Germinal center (tissue), 1 donor: ENCODE measurements at regions not wholly inside any gene's neighbourhood (a gene's known extent, or its start where the extent isn't known, plus 50 kb on each side); places are given as distances from the start of the nearest gene placed in this dataset.

Source experiments
- DNase-seq: peaks from one replicate; pipeline ENCODE4 v3.0.0; 2012; ENCODE audit warnings: mixed read lengths, low spot score

DNA sequence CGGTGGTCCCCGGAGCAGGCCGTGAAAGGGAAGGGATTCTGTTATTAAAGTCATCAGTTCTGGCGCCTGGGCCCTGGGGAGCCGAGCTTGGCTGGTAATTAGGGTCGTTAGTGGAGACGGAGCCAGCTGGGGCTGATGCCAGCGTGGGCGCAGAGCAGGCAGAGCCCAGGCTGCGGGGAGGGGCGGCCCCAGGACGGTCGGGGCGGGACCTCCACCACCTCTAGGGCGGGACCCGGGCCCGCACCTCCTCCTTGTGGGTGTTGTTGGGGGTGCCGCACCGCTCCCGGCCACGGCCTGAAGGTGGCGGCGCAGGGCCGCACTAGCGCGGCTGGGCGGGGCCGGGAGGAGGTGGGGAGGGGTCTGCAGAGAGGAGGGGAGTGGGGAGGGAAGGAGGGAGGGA, 470.6 kb downstream of the PTPRU start:
- DNase-seq, result peak; percentile 47

GRCh38 chr1:29704430-29704829, 468.1 kb downstream of the PTPRU start:
- no peak for DNase-seq

DNA sequence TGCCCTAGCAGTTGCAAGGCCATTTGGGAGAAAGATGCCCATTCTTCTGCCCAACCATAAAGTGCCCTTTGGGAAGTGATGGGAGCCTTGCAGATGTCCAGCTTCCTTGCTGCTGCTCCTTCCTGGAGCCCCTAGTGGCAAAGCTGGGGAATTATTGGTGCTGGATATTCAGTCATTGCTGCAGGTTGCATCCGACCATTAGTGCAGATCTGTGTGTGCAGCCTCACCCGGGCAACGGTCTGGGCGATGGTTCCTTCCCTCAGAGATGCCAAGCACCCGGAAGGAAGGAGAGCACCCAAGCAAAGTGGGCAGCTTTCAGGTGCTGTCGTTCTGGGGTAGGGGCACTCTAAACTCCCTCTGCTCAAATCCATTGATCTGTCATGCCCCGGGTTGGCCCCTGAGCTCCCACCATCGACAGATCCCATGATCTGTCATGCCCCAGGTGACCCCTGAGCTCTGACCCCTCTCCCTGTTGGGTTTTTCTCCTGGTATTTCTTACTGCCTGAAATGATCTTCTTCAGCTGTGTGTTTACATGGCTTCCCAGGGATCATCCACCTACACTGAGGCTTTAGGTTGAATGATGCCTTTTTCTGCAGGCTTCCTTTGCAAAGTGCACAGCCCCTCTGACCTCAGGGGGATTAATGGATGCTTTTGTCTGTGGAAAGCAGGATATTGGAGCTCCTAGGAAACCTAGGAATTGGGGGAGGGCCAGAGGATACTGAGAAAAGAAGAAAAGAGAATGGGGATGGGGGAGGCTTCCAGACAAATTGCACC, 467.5 kb downstream of the PTPRU start:
- DNase-seq, result peak; percentile 24

DNA sequence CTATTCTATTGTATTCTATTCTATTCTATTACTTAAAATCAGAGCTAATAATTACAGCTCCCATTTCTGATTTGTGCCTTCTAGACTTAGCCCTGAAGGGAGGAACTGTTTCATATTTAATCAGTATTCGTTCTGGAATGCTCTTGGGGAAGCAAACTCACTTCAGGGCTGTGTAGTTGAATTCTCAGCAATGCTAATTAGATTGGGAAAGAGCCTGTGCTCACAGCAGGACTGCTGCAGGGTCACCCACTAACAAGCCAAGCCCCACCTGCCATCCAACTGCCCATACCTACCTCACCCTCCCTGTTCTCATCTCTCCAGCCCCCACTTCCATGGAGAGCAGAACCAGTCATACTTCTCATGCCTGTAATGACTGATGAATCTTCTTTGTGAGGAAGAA, 464.2 kb downstream of the PTPRU start:
- DNase-seq, result no peak

DNA sequence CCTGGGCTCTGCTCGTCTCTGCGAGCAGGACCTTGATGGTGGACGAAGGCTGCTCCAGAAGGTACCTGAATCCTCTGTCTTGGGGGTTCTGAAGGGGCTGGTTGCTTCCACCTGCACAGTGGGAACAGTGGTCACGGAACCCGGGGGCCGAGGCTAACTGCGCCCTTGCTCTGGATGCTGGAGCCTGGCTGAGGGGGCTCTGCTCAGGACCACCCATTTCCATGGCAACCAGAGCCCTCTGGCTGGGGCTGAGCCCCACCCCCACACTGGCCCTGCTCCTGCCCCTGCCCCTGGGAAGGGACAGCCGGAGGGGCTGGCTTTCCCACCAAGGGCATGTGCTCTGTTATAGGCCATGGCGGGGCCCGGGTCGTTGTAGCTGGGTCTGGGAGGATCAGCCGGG, 462.3 kb downstream of the PTPRU start:
- no peak for DNase-seq

- DNase-seq, result no peak
Observed at GRCh38 chr1:29698033-29698432, 461.7 kb downstream of the PTPRU start.

- no peak for DNase-seq
Observed at GRCh38 chr1:29697391-29697780, 461.1 kb downstream of the PTPRU start.

- DNase-seq, result no peak
Observed at GRCh38 chr1:29696656-29697390, 460.5 kb downstream of the PTPRU start.

- no peak for DNase-seq
Observed at GRCh38 chr1:29695803-29696202, 459.5 kb downstream of the PTPRU start.

DNA sequence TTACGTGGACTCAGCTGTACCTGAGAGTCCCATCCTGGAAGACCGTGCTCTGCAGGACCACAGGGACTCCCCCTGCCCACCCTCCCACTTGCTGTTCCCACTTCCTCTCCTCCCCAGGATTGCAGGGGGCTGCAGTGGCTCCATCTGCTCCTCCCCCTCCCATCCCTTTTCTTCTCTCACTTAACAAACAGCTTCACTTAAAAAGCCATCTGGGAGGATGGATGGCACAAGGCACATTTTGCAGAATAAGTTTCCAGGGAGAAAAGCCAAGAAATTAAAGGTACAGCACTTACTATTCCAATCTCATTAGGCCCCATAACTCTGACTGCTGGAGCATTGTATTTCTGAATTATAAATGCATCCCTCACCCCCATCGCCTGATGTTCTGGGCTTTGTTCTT, 458.7 kb downstream of the PTPRU start:
- no peak for DNase-seq

DNA sequence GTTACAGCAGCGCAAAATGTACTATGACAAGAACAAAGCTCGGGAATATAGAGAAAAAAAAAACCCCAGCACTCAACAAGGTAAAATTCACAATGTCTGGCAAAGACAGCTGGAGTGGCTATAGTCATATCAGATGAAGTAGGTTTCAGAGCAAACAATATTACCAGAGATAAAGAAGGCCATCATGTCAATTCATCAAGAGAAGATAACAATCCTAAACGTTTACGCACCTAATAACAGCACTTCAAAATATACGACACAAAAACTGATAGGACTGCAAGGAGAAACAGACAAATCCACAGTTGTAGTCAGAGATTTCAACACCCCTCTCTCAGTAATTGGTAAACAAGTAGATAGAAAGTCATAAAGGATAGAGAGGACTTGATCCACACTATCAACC, 455.2 kb downstream of the PTPRU start:
- DNase-seq, result no peak

- DNase-seq, result no peak
Observed at GRCh38 chr1:29690156-29690555, 453.8 kb downstream of the PTPRU start.

- no peak for DNase-seq
Observed at GRCh38 chr1:29689372-29690030, 453.2 kb downstream of the PTPRU start.

- no peak for DNase-seq
Observed at GRCh38 chr1:29688471-29689365, 452.4 kb downstream of the PTPRU start.

DNA sequence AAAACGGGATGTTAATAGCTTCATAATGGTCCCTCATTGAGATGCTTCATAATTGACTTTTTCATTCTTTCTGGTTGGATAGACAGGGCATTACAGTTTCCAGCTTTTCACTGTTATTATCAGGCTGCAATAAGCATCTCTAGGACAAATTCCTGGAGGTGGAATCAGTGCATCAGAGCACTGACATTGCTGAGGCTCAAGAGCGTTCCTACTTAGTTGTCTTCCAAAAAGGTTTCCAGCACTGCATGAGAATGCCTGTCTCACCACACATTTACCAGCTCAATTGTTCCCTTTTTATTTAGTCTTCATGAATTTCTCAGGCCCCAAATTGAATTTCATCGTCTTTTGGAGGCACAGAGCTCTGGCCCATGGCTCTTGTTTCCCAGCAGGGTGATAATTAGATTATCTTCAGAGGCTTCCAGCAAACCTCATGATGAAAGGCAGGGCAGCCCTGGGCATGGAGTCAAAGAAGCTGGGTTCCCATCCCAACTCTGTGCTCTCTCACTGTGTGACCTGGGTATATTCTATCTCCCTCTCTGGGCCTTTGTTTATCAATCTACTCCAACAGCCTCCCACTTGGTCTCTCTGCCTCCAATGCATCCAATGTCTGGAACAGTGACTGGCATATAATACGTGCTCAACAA, 451.4 kb downstream of the PTPRU start:
- DNase-seq, result no peak

DNA sequence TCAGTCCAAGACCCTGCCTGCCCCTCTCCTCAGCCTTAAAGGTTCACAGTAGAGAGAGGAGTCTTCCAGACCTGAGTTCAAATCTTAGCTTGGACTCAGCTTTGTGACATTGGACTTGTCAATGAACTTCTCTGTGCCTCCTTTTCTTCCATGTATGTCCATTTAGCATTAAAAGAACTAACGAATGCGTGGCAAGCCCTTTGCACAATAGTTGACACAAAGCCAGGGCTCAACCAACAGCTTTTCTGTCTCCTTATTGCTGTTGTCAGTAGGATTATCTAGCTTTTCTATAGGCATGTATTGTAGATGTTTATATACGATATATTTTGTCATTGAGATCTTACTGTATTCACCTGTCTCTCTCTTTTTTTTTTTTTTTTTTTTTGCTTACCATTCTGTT, 450.8 kb downstream of the PTPRU start:
- DNase-seq, result no peak

DNA sequence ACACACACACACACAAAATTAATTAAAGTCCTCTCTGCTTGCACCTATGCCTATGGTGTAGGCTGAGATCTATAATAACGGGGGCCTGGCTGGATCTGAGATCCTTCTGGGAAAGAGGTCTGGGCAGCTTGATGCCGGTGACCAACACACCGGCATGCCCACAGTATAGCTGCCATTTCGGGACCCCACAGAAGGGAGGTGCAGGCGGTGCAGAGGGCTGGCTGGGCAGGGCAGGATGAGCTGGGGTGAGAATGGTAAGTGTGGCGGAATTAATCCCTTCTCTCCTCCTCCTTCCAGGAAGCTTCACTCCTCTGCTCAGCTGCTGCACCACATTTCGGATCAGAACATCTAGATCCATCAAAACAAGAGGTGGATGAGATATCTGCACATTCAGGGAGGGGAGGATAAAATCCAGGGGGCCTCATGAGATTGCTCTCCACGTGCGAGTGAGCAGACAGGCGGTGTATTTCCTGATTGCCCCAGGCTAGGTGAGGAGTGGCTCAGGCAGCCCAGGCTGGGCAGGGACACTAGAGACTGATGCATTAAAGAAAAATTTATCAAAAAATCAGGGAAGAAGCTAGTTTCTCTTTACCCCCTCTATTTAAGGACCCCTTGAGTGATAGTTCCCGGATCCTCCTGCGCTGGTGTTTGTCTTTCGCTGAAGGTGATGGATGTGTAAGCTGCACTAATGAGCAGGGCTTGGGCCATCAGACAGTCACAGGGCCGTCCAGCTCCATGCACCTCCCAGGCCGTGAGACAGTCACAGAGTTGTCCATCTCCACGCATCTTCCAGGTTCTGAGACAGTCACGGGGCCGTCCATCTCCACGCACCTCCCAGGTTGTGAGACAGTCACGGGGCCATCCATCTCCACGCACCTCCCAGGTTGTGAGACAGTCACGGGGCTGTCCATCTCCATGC, 449.9 kb downstream of the PTPRU start:
- no peak for DNase-seq

DNA sequence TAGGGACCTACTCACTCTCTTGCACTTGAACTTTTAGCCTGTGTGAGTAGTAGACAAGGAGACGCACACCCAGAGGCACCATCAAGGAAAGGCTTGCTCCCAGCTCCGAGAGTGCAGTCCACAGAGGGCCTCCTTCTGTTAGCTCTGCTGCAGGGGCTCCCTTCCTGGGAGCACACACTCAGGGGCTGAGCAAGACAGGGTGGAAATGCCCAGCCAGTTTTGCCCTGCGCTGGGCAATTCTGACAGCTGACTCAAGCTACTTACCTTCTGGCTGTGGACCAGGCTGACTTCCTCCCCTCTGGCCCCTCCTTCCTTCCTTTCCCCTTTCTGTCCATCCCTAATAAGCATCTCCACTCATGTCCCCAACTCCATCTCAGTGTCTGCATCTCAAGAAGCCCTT, 449.1 kb downstream of the PTPRU start:
- DNase-seq, result no peak

DNA sequence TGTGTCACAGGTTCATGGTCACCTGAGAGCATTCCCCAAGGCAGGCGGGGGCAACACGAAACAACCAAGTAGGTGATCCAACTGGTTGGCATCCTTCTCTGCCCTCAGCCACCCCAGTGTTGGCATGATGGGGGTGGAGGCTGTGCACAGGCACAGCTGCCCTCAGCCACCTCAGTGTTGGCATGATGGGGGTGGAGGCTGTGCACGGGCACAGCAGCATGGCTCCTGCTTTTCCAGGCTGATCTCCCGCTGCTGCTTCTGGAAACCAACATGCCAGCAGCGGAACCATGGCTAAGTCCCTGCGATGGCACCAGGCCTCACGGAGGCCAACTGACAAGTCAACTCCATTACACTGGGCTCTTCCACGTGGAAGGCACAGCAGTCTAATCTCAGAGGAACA, 447.8 kb downstream of the PTPRU start:
- DNase-seq, result no peak

GRCh38 chr1:29683472-29683871, 447.1 kb downstream of the PTPRU start:
- DNase-seq, result no peak

- DNase-seq, result no peak
Observed at GRCh38 chr1:29682919-29683295, 446.6 kb downstream of the PTPRU start.
